WI38 (cell line): ENCODE measurements at regions not wholly inside any gene's neighbourhood (a gene's known extent, or its start where the extent isn't known, plus 50 kb on each side); places are given as distances from the start of the nearest gene placed in this dataset.

ENCODE experiments used
- H3K4me3 ChIP-seq: 2 replicates; pipeline ENCODE4 v1.5.1; 2011; ENCODE audit warnings: low read depth, mild to moderate bottlenecking, control low read depth, low read length
- CTCF ChIP-seq: IDR thresholded peaks from 2 replicates; pipeline ENCODE4 v1.5.1; 2012; ENCODE audit warnings: low read depth, mild to moderate bottlenecking, control low read depth, low read length

- H3K4me3 ChIP-seq = no peak overlapping the region
- TF ChIP-seq CTCF = no peak
Measured at GRCh38 chr6:12555781-12556180, 160.8 kb upstream of the PHACTR1 start.

- H3K4me3 ChIP-seq = no peak overlapping the region
- TF ChIP-seq CTCF = no peak
Measured at GRCh38 chr6:12557765-12558164, 158.8 kb upstream of the PHACTR1 start.

- no peak for TF ChIP-seq CTCF
- H3K4me3 ChIP-seq = no peak overlapping the region
Measured at GRCh38 chr6:12560315-12560714, 156.3 kb upstream of the PHACTR1 start.

GRCh38 chr6:12566618-12567123 is 149.9 kb upstream of the PHACTR1 start:
- H3K4me3 ChIP-seq = no peak overlapping the region
- no peak for TF ChIP-seq CTCF

GRCh38 chr6:12567682-12568081 is 148.9 kb upstream of the PHACTR1 start:
- no peak overlapping the region for H3K4me3 ChIP-seq
- no peak for TF ChIP-seq CTCF

GRCh38 chr6:12569646-12570045 is 146.9 kb upstream of the PHACTR1 start:
- TF ChIP-seq CTCF = no peak
- H3K4me3 ChIP-seq = no peak overlapping the region

GRCh38 chr6:12570461-12571030 is 146.0 kb upstream of the PHACTR1 start:
- H3K4me3 ChIP-seq = no peak overlapping the region
- TF ChIP-seq CTCF = no peak
